ENCODE measurements at regions not wholly inside any gene's neighbourhood (a gene's known extent, or its start where the extent isn't known, plus 50 kb on each side); places are given as distances from the start of the nearest gene placed in this dataset.
A peak's percentile ranks its signal among the peaks of the same experiment; 100 is the strongest.

DNA sequence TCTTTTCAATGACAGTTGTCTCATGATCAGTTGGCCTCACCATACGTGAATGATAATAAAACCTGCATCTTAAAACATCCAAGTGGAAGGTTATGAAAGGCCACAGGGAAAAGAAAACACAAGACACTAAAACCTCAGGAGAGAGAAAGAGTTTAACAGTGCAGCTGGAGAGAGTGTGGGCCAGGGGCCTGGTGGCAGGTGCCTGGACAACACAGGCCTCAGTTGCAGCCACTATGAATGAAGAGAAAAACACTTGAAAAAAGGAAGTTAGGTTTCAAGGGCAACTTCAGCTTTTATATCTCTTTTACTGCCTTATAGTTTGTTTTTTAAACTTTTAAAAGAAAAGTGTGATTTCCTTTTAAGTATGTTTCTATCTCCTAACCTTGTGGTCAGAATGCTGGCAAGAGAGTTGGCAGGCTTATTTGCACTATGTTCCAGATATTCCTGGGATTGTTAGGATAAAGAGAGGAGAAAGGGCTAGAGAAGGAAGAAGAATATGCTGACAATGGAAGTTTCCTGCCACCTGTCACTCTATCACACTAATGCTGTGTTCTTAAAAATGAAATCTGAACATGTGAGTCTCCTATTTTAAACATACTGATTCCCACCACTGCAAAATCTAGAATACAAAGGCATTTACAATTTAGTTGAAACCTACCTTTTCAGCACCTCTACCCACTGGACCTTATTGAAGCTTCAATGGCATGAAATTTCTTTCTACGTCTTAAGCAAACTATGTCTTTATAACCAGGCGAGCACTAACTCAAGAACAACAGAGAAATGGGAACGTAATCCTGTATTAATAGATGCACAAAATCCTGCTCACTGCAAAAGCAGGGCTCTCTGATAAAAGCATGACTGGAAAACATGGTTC lies 222.4 kb downstream of the CD83 start:
- DNase-seq: no peak

DNA sequence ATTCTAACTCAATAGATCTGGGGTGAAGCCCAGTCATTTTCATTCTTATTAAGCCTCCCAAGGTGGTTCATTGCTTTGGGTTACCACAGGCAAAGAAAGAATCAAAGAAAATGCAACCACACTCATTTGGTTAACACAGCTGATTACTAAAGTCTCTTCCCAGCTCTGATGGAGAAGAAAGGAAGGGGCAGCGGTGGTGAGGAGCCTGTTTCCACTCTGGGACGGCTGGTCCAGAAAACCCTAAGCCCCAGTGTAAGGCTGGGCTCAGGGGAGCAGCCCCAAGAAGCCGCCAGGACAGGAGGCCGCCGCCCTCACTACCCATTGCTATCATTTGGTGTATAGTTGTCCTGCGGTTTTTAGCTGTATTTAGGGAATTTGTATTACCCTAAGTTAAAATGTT lies 226.9 kb downstream of the CD83 start:
- no peak for DNase-seq

DNA sequence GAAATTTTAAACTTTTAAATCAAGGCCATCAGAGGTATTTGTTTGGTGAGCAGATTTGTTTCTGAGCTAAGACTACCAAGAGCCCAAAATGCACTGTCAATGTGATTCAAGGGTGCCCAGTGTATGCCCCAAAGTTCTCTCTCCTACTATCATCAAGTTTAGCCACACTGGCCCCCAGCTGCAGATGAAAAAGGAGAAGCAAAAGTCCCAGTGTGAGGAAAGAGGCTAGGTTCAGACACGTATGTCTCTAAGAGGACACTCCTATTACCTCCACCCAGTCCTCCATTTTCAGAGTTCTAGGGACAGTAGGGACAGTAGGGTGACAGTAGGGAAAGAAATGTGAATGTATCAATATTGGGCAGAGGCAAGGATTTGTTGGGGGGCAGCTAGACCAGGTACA lies 230.8 kb downstream of the CD83 start:
- no peak for DNase-seq

DNA sequence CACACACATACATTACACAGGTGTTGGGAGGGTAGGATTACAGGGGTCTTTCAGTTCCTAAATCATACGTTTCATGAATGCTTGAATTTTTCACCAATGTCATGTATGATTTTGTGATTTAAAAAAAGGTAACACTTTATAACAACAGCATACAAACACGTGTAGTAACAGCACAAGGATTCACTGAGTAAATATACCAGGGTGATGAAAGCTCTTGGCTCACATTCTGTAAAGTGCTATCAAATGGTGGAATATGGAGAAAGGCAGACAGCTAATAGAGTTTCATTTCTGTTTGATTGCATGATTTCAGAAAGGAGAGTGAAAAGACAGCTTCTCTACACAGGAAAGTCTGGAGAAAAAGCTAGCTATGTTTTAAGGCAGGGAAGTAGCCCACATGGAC lies 231.9 kb downstream of the CD83 start:
- DNase-seq: no peak

DNA sequence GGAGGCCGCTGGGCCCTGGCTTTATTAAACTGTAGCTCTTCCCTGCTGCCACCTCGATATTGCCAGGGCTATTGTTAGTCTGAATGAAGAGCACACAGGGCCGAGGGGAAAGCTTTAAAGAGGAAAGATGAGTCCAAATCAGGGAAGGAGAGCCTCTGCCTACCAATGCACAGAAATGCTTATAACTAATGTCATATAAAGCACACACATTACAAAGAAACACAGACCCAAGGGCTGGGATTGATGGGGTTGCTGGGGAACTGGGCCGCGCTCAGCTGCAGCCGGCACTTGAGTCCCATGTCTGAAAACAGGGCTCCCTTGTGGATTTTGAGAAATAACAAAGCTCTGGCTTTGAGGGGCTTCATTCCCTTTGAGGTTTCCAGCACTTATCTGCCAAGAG lies 232.6 kb downstream of the CD83 start:
- no peak for DNase-seq

DNA sequence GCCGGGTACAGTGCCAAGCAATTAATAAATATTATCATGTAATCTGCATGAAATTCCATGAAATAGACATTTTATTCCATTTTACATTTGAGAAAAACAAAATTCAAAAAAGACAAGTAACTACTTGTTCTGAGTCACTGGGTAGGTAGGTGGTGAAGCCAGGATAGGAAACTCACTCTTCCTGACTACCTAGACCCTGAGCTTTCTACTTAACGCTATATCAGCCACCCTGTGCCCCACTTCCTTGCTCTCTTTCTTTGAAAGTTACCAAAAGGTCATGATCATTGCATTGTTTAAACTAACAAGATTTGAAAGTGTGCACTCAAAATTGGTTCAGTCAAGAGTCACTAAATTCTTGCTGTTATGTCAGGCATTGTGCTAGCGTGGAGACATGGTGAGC lies 235.7 kb downstream of the CD83 start:
- no peak for DNase-seq

DNA sequence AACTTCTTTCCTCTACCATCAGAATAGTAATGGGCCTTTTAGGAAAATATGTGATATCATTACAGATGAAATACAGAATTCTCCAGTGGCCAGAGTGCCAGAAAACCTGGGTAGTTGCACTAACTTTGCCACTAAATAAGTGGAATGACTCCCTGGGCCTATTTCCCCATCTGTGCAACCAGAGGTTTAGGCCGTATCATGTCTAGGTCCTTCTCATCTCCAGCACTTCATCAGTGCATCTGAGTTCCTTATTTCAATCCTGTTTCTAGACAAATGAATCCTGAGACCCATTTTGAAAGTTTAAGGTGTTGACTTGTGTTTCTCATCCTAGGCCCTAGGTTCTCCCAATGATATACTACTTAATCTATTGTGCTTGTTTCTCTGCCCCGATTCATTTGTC lies 236.2 kb downstream of the CD83 start:
- DNase-seq: no peak

DNA sequence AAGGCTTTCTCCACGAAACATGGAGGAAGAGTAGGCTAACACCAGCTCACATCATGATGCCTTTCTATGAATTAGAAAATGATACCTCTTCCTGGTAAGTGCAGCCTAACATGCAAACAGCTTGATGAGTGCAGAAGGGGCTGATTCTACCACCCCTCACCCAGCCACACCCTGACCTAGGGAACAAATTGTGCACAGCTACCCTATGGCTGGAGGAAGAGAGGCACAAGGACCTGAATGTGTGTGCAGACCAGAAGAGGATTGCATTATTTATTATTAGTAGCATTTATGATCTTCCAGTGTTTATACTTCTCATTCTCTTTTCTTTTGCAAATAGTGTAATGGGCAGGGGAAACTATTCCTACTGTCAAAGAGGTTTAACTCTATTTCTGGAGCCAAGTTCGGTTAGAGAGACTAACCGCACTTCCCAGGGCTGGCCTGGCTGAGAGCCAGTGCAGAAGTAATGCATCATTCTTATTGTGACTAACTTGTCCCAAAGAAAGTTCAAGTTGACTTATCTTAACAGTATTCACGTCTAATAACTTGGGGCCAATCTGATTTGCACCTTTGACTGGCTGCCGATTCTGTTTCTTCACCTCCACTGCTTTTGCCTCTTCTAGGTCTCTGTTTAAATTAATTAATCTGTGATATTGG lies 237.5 kb downstream of the CD83 start:
- DNase-seq: peak; percentile 62

DNA sequence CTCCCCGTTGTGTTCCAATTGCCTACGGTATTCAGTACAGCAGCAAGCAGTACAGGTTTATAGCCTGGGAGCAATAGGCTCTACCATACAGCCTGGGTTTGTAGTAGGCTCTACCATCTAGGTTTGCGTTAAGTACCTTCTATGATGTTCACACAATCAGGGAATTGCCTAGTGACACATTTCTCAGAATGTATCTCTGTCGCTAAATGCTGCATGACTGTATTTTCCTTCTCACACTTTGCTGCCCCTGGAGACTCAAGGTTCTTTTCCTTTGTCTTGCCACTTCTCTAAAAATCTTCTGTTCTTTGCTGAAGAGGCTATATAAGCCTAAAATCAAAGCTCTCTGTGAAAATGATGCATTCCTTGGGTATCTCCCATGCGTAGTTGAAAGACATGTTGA lies 241.9 kb downstream of the CD83 start:
- no peak for DNase-seq

DNA sequence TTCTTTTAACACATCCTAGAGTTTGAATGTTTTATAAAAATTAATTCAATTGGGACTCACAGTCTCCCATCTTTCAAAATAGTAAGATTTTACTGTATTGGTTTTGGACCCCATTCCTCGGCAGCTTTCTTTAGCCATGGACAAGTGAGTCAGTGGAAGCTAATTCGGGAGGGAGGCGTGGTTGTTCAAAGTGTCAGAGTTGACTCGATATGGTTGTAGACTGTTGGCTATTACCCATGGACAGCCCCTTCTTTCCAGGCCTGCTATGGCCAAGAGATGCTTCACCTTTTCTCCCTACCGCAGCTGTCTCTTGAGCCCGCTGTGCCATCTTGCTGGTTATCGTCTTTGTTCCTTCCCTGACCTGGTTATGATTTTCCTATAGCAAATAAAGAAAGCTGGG lies 243.0 kb downstream of the CD83 start:
- DNase-seq: no peak

DNA sequence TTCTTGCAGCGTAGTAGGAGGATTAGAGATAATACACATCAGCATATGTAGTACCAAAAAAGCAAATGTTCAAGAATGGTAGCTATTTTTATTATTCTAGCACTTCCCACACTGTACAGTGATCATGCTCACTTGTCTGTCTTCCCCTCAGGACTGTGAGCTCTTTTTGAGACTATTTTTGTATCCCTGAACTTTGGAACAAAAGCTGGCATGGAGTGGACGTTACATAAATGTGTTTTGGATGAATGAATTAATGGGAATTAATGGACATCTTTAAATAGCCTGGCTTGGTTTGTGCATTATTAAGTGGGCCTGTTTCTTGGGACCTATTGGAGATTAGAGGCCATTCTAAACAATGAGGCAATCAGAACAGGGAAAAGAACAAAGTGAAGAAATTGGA lies 243.7 kb downstream of the CD83 start:
- DNase-seq: no peak

DNA sequence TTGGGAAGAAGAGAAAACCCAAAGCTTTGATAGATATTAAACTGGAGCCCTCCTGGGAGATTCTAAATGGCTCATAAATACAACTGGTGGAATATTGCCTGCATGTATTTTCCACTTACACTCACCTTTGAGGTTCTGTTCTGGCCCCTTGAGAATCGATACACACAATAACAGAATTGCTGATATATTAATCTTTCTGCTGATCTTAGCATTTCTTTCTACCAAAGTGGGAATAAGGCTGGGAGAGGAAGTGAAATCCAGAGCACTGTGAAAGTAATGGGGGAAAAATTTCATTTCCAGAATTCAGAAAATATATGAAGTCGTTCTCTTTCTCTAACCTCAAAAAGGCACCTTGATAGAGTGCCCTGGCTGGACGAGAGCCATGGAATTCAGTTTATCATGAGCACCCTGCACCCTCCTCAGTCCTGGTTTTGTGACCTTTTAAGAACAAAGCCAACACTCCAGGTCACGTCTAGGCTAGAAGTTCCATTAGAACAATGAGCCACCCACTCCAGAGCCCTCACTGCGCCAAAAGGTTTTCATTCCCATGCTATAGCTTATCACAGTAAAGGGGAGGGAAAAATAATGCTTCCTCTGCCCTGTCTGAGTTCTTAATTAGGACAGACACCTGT lies 244.5 kb downstream of the CD83 start:
- DNase-seq: no peak

DNA sequence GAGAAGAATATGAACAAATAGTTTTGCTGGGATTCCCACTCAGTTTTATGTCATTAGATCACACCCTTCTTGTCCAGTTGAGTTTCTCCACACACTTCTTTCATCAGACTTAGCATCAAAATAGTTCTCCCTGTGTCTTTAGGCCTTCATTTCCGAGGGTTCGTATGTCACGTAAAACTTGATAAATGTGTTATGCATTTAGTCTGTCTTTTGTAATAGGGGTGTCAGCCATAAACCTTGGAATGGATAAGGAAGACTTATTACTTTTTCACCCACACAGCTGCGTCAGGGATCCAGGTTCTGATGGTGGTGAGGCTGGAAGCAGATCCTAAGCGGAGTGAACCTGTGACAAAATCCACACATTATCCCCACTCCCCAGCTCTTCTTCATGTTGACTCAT lies 246.8 kb downstream of the CD83 start:
- no peak for DNase-seq

DNA sequence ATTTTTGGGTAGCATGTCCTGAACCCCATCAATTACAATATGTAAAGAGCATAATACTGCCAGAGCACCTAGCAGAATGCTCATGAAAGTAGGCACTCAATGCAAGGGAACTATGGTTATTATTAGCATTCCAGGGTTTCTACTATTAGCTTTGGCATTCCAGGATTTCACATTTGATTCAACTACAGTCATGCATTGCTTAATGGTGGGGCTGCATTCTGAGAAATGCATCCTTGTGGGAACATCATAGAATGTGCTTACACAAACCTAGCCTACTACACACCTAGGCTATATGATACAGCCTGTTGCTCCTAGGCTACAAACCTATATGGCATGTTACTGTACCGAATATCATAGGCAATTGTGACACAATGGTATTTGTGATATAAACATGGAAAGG lies 247.8 kb downstream of the CD83 start:
- DNase-seq: no peak

DNA sequence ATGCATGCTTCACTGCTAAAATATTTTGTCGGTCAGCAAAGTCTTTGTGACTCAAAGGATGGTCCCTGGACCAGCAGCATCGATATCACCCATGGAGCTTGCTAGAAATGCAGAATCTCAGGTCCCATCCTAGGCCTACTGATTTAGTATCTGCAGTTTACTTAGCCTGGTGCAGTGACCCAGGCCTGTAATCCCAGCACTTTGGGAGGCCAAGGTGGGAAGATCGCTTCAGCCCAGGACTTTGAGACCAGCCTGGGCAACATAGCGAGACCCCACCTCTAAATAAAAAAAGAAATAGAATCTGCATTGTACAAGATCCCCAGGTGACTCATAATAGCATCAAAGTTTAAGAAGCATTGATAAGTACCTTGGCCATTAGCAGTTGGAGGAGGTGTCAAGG lies 248.7 kb downstream of the CD83 start:
- DNase-seq: no peak

DNA sequence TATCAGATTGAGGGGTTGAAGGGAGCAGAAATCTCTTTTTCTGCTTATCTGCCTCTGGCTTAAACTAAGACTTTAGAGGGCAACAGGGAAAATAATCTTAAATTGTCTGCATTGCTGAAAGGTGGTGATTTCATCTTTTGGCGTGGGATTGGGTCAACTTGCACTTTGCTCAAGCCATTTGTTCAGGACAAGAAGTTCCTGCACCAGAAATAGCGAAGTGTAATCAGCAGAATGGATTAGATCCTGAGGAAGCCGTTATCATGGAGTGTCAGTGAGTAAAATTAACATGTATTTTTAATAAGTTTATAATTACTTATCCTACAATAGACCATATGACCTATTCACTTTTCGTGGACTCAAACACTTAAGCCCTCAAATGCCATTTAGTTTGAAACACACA lies 249.3 kb downstream of the CD83 start:
- DNase-seq: no peak

DNA sequence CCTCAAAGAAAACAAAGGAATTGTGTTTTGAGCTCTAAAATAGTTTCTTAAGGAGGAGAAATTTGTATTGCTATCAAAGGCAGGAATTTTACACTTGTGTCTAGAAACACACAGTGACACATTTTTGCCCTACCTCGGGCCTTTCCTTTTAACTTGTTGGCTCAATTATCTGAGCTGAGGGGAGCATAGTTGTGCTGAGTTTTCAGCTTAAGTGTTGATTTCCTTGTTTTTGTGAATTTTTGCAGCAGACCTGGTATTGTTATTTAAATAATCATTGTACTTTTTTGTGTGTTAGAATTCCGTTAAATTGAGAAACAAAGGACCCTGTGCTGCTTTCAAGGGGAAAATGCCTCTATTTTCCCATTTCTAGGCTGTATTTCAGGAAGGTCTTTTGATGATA lies 249.7 kb downstream of the CD83 start:
- DNase-seq: no peak

DNA sequence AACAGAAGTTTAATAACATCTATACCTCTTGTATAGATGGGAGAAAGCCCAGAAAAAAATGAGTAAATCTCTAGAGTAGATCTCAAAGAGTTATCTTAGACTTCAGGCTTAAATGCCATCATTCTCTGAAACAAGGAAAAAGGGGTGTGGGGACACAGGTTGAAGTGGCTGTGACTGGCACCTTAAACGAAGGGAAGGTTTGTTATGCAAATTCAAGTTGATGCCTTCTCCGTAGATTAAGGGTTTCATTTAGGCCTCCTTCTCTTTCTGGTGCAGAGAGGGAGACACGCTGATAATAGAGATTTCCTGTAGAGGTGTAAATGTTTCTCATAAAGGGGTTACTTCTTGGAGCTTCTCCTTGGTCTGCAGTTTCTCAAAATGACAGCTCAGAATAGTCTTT lies 252.1 kb downstream of the CD83 start:
- no peak for DNase-seq

DNA sequence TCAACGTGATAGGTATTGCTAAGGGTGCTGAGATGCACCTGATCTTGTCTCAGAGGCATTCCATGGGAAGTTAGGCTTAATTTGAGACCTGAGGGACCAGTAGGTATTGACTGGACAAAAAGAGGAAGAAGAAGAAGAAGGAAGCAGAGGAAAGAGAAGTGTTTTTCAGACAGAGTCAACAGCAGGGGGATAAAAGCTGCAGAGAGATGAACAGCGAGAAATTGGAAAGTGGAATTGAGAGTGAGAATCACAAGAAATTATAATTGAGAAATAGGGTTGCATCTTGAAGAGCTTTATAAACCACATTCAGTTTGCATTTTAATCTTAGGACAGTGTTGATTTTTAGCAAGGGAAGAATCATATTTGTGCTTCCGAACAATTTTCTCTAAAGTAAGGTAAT lies 254.0 kb downstream of the CD83 start:
- no peak for DNase-seq

DNA sequence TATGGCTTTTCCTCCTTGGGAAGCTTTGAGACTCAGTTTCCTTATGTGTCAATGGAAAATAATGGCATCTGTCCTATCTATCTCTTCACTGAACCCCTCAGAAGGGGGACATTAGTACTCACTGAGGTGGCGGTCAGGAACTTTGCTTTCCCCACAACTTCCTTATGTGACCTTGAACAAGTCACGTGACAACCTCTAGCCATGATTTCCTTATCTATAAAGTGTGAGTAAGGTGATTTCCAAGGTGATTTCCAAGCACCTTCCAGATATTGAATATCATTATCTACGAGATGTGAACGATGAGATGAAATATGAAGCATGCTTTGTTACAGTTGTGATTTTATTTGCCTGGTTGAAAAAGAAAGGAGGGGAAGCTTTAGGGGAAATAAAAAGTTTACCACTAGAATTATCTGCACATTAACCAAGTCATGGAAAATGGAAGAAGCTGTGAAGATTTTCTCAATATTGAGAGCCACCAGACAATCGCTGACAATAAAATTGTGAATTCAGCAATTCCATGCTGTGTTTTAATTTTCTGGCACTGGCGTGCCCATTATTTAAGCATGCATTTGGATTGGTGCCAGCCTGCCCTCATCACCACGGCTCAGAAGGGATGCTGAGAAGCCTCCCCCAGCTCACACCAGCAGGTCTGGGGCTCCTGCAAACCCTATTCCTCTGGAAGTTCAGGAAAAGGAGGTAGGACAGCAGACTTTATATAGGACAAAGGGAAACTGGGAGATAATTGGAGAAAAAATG lies 255.3 kb downstream of the CD83 start:
- DNase-seq: no peak

DNA sequence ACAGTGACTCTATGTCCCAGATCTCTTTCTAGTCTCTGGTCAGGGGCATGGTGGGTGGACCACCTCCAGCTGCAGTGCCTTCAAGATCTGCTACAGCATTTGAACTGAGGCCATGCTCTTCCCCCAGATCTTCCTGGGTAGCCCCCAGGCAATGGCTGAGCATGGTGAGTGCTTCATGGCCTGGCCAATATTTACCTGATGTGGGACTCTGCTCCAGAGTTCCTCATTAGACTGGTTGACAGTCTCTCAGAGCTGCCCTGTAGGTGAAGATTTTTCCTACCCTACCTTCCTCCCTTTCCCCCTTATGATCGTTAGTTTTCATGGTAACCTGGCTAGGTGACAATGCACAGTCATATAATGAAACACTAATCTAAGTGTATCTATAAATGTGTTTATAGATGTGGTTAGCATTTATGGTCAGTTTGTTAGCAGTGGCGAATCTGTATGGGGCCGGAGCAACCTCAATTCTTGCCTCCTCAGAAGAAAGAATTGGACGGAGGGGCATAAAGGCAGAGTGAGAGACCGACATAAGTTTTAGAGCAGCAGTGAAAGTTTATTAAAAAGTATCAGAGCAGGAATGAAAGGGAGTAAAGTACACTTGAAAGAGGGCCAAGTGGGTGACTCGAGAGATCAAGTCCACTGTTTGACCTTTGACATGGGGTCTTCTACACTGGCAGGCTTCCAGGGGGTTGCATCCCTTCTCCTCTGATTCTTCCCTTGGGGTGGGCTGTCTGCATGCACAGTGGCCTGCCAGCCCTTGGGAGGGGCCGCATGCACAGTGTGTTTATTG lies 256.3 kb downstream of the CD83 start:
- no peak for DNase-seq

DNA sequence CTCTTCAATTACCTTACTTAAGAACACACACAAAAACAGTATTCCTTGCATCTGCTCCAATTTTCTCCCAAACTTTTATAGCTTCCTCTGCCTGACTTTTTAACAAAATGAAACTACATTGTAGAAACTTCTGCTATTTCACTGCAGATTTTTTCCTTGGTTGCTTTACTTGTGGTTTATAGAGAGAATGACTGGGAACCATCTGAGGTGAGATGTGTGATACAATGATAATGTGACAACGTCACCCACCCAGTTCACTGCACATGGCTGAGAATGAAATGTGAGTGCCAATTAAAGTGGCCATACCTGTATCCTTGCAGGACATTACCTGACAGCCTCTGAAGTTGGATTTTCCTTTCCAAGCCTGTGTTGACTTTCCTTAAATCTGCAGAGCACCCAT lies 258.4 kb downstream of the CD83 start:
- DNase-seq: no peak

DNA sequence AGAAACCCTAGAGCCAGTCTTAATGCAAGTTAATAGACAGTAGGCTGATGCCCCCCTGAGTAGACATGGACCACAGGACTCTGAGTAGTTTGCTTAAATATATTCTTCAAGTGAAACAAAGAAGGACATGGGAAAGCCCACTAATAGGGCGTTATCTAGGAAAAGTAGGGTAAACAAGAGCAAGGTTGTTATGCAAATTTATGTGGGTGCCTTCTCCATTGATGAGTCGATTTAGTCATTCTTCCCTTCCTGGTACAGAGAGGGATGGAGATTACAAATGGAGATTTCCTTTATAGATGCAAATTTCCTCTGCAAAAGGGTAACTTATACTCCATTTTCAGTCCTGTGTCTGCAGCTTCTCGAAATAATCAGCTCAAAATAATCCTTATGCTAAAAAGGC lies 262.0 kb downstream of the CD83 start:
- no peak for DNase-seq
